ENCODE measurements at regions not wholly inside any gene's neighbourhood (a gene's known extent, or its start where the extent isn't known, plus 50 kb on each side); places are given as distances from the start of the nearest gene placed in this dataset.

- no peak overlapping the region for H3K4me3 ChIP-seq (replicated peaks; ENCODE audit: low read depth, low read length)
- TF ChIP-seq CTCF (IDR thresholded peaks at IDR 0.05; ENCODE audit: low read length, missing control alignments), result no peak
- no peak for DNase-seq (ENCODE audit: low read depth)
These were observed 226.9 kb upstream of the RREB1 start for GRCh38 chr6:6880745-6881437.

DNA sequence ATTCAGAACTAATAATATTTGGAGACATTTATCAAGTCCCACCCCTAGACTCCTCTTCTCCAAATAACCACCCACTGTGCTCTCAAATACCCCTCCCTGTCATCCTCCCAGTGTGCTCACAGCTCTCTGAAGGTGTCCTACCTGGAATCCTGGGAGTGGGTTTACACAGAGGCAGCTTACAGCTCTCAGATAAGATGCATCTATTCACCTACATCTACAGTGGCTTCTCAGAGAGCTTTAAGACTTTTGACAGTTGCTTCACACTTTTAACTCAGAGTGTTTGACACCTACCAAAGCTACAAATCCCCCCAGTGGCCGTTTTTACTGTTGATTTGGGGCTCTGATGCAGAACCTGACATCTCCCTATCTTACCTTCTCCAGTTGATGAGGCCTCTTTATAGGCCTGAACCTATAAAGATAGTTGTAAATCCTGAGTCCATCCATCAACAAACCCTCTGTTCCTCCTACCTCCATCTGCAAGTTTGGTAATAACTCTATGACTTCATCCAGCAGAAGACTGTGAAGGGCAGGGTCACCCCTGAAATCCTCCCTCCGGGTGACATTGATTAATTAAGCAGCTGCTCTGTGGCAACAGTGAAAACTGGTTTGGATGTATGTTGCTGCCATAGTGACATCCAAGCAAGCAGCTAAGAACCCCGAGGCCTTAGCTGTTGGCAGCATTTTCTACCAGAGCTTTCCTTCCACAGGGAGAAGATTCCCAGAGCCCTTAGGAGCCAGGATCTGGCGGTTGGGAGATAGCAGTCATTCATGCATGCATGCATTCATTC is 226.1 kb upstream of the RREB1 start:
- H3K4me3 ChIP-seq (replicated peaks; ENCODE audit: low read depth, low read length), result no peak overlapping the region
- no peak for DNase-seq (ENCODE audit: low read depth)
- TF ChIP-seq CTCF (IDR thresholded peaks at IDR 0.05; ENCODE audit: low read length, missing control alignments), result no peak

DNA sequence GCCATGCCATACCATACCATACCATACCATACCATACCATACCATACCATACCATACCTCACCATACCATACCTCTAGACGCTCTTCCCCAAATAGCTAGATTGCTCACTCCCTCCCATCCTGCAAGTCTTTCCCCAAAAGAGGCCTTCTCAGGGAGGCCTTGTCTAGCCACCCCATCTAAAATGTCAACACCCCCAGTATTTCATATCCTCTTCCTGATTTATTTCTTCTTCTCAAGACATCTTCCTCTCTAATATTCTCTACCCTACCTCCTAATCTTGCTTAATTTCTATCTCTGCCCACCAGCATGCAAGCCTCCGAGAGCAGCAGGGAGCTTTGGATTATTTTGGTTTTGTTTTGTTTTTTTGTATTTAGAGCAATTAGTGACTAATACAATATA is 225.2 kb upstream of the RREB1 start:
- DNase-seq (ENCODE audit: low read depth), result no peak
- no peak for TF ChIP-seq CTCF (IDR thresholded peaks at IDR 0.05; ENCODE audit: low read length, missing control alignments)

DNA sequence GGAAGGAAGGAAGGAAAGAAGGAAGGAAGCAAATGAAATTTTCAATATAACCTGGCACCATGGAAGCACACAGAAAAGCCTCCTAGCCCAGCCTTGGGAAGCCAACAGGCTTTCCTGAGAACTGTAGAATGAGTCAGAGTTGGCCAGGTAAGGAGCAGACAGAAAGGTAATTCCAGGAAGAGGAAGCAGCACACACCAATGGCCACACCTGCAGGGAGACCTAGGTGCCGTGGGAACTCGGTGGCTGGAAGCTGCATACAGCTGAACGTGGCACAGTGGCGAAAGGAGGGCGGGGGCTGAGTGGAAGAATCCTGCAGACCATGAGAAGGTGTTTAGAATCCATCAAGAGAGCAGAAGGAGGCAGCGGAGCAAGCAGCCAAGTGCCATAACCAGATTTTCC is 224.8 kb upstream of the RREB1 start:
- no peak for TF ChIP-seq CTCF (IDR thresholded peaks at IDR 0.05; ENCODE audit: low read length, missing control alignments)
- no peak for DNase-seq (ENCODE audit: low read depth)
- H3K4me3 ChIP-seq (replicated peaks; ENCODE audit: low read depth, low read length), result no peak overlapping the region

More for the DNA sequence above, 225.2 kb upstream of the RREB1 start:
- no peak overlapping the region for H3K4me3 ChIP-seq (replicated peaks; ENCODE audit: low read depth, low read length)

- TF ChIP-seq CTCF (IDR thresholded peaks at IDR 0.05; ENCODE audit: low read length, missing control alignments), result no peak
- DNase-seq (ENCODE audit: low read depth), result peak; percentile 61
- H3K4me3 ChIP-seq (replicated peaks; ENCODE audit: low read depth, low read length), result no peak overlapping the region
These were observed 223.6 kb upstream of the RREB1 start for GRCh38 chr6:6884193-6884627.

- no peak overlapping the region for H3K4me3 ChIP-seq (replicated peaks; ENCODE audit: low read depth, low read length)
- TF ChIP-seq CTCF (IDR thresholded peaks at IDR 0.05; ENCODE audit: low read length, missing control alignments), result no peak
- no peak for DNase-seq (ENCODE audit: low read depth)
These were observed 222.8 kb upstream of the RREB1 start for GRCh38 chr6:6884916-6885315.

All from fibroblast of pulmonary artery (primary cell).